GM11168 (cell line): ENCODE measurements at regions not wholly inside any gene's neighbourhood (a gene's known extent, or its start where the extent isn't known, plus 50 kb on each side); places are given as distances from the start of the nearest gene placed in this dataset.

Source experiments
- in situ Hi-C: fragments of 300-500 bp; cut with MboI; formaldehyde crosslinking; loops from one replicate; pipeline ENCODE4 v1.12.0; 2022; ENCODE audit warnings: low sequenced_read_pairs; ENCODE audit not compliant: unreplicated experiment

DNA sequence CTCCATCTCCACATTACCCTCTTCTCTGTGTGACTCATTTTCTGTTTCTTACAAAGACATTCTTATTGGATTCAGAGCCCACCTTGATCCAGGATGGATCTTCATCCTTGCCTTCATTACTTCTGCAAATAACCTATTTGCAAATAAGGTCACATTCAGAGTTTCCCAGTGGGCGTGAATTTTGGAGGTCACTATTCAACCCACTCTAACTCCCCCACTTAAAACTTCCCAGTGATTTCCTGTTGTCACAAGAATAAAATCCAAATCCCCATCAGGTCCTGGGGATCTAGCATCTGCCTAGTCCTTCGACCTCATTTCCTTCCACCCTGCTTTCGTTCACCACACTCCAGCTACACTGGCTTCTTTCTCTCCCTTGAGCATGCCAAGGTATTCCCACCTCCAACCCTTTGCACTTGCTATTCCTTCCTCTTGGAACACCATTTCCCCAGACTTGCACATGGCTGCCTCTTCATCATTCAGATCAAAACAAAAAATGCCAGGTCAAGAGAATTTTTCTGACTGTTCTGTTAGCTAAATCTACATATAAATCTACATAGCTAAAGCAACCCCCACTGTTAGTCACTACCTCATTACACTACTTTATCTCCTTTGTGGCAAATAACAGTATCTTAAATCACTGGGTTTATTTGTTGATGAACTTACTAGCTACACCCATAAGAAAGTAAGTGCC is 187.2 kb downstream of the TOMM20 start:
- in situ Hi-C loops: no loop called here

DNA sequence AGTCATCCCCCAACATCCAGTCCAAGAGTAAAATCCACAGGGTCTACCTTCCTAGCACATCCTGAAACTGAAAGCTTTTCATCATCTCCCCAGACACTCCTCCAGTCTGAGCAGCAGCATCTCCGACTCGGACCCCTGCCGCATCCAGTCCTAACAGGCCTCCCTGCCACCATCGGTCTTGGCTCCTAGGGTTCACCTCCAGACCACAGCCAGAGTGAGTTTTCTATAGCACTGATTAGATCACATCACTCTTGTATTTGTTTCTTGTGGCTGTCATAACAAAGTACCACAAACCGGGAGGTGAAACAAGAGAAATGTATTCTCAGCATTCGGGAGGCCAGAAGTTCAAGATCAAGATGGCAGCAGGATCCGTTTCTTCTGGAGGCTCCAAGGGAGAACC is 187.8 kb downstream of the TOMM20 start:
- in situ Hi-C loops: no loop called here

DNA sequence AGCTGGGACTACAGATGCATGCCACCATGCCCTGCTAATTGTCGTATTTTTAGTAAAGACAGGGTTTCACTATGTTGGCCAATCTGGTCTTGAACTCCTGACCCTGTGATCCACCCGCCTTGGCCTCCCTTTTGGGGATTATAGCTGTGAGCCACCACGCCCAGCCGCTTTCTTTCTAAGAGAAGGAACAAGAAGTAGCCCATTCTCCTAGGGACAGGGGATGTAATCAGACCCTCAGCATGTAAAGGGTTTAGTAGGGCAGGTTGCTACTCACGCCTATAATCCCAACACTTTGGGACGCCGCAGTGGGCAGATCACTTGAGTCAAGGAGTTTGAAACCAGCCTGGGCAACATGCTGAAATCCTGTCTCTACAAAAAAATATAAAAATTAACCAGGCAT is 189.7 kb downstream of the TOMM20 start:
- in situ Hi-C loops: no loop called here

DNA sequence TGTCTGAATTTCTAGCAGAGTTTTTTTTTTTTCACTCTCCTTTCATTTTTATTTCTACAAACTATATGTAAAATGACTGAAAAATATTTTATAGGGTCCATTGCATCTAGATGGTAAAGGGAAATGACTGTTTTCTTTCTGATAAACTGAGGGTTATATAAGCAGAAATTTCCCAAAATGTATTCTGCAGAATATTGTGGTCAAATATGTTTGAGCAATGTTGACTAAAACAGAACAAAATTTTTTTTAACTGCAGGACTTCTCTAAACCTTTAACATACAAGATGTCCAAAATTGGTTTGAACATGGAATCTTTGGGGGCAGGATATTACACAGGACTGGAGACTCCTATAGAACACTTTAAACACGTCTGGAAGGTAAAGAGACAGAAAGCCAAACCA is 190.5 kb downstream of the TOMM20 start:
- in situ Hi-C loops: no loop called here

DNA sequence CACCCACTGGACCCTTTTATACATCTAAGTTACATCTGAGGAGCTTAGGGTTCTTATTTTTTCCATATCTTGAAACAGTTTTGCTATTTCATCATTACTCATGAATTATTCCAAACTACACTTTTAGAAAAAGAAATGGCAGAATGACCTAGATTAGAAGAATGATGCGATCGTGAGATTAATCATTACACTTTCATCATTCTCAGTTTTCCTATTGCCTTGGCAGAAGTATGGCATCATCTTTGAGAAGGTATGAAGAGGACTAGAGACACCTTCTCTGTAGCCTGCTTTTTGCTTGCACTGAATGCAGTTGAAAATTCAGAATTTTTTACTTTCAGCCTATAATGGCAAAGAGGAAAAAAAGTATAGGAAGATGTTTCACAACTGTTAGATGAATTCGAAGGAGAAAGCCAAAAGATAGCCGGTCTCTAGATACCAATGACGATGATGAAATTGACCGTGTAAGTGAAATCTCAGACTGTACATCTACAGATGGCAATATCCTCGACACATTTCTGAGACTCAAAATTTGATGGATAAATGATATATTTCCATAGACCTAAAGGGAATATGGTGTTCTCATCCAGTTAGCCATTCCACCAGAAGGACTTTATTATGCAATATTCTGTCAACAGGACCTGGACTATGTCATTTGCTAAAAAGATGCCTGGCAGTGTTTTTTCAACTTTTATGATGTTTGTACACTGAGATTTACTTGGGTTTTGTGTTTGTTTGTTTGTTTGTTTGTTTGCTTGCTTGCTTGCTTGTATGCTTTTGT is 191.8 kb downstream of the TOMM20 start:
- in situ Hi-C loops: no loop called here

DNA sequence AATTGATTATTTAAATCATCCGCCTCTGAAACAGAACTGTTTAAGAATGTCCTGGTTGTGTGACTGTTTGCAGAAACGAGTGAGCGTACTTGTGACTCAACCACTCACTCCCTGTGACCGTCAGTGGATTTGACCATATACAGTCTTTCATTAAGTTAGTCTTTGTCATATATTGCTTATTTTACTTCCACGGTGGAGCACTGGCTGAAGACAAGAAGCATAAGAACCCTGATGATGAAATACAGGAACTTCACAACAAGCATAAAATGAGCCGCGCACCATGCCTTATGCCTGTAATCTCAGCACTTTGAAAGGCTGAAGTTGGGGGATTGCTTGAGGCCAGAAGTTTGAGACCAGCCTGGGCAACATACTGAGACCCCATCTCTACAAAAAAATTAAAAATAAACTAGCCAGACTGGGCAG is 194.0 kb downstream of the TOMM20 start:
- in situ Hi-C loops: no loop called here

DNA sequence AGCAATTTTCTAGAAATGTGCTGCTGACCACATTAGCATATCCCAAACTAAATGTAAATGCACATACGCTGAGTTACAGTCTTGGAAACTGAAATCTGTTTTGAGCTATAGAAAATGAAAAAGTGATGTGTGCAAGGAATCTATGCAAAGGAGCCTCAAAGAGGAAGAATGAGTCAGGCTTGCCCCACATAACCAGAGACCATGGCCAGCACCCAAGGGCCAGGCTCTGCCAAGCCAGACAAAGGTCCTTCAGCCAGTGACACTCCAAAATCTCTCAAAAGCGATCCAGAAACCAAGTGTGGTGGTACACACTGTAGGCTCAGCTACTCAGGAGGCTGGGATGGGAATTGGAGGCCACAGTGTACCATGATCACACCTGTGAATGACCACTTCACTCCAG is 195.2 kb downstream of the TOMM20 start:
- in situ Hi-C loops: no loop called here

DNA sequence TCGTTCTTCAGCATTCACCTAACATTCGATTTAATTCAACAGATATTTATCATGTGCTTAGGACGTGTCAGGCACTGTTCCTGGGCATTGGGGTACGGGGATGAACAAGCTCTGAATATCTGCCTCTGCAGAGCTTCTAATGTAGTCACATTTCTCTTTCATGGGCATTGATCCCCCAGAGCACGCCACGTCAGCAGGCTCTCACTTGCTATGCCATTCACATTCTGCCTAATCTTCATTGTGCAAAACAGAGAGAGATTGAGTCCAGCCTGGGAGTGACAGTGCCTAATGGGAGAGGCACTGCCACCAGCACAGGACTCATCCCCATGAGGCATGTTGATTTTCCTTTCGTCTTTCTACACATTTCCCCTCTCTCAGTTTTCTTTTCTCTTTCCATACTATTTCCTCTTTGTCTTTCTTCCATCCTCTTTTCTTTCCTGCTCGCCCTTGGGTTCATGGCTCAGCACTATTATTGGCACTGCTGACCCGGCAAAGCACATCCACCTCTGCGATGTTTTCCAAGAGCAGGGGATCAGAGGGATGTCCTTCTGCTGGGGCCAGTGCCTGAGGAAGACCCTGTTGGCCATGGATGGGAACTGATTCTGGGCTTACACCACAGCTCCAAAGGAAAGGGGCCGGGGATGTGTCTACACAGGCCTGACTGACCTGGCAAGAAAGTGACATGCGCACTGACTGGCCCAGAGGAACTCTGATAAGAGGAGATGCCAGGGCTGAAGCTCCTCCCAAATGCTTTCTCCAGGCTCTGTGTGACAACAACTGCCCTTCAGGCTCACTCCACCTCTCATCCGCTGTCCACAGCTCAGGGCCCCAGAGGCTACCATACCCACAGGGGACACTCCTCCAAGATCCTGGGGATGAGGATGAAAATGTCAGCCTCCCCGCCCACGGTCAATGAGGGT is 195.9 kb downstream of the TOMM20 start:
- in situ Hi-C loops: no loop called here

DNA sequence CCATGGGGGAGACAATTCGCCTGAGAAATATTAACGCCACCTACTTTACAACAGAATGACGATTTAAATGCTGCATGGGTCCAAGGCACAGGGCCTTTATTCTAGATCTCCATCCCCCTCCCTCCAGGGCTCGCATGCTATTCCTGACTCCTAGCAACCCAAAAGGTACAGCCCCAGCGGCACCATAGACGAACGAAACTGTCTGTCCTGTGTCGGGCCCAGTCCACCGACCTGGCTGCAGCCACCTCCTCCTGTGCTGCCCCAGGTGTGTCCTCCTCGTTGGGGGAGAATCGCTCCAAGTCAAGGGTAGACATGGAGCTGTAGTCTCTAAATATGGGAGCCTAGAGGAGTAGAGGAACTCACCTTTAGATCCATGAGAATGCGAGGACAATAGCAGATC is 196.5 kb downstream of the TOMM20 start:
- in situ Hi-C loops: no loop called here

DNA sequence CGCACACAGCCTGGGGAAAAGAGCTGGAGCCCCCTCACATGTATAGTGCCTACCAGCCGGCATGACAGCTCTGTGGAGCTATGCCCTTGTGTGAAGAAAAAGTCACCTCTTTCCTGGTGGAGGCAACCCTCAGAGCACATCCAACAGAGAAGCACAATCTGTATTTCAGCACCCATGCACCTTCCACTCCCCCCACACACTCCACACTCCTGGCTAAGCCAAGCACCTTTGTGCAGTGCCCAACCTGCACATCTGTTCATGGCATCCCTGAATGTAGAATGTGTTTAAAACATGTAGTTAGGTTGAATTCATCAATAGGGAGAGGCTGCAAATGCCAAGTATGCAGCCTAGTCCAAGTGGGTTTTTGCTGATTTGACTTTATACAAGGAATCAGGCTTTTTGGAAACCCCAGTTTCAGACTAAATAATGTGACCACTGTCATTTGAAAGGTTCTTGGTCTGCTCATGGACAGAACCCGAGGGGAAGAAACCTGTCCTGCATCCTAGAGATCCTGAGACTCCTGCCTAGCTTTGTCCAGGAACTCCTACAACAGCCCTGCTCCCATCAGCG is 197.1 kb downstream of the TOMM20 start:
- in situ Hi-C loops: no loop called here

DNA sequence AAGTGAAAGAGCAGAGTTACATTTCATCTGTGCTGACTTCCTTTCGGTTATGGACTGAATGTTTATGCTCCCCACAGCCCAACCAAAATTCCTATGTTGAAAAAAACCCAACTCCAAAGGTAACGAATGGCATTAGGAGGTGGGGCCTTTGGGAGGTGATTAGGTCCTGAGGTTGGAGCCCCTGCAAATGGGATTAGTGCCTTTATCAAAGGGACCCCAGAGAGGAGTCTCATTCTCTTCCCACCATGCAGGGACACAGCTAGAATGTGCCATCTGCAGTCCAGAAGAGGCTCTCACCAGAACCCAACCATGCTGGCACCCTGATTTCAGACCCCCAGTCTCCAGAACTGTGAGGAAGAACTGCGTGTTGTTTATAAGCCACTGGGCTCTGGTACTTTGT is 199.3 kb downstream of the TOMM20 start:
- in situ Hi-C loops: no loop called here

DNA sequence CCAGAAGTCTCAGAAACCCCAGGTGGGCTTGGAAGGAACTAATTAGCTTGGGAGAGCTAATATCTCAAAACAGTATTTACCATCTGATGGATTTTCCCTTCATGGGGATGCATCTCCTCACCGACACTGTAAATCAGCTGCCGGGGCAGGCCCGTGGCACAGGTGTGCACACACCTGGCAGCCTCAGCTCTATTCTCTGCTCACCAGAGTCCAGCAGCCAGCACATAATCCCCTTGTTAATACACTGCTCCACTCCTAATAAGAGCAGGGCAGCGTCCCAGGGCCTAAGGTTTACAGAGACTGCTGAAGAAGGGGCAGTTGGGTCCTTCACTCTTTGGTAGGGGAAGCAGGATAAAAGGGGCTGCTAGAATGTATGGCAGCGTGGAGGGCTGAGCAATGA is 200.0 kb downstream of the TOMM20 start:
- in situ Hi-C loops: no loop called here

DNA sequence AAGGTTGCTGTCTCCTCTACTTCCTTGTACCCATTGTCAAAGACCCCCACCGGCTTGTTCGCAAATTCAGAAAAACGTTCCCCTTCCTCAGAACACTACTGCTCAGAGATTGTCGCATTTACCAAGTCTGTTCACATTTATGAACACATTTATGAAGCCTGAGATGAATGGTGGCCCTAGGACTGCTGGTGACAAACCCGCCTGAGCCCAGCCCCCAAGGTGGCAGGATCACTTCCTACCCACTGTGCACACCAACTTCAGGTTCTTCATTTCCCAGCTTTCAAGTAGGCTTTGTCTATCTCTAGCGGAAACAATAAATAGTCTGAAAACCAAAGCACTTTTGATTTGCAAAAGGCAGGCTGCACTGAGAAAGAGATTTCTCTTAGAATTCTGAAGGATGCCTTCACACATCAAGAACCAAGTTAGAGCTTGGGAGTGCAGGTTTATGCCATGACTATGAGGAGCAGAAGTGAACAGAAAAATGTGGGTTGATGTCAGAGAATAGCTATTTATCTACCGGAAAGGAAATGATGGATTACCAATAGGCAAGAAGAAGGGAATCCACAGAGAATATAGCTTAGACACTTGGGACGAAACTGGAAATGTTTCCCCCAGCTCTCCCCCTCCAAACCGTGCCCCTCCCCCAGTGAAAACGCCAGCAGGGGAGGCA is 200.5 kb downstream of the TOMM20 start:
- in situ Hi-C loops: no loop called here

DNA sequence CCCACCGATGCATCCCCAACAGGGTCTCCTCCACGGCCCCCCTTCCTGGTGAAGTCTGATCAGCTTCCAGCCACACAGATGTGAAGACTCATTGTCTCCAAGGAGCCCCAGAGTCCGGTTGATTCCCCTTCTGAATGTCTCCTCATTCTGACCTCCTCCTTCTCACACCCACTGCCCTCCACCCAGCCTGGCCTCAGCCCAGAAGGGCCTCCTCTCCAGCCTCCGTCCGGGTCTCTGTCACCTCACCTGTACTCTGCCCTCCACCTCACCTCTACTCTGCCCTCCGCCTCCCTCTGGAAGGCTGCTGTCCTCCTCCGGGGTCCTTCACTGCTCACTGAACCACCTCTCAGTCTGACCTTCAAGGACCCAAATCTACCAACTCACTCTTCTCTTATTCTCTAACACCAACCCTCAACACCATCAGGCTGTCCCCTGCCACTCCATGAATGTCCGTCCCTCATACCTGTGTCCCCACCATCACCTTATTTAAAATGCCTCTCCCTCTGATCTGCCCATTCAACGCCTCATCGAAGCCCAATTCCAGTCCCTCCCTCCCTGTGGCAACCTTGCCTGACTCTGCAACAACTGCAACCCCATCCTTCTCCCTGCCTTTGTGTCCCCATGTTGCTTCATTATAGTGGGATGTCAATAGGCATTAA is 201.2 kb downstream of the TOMM20 start:
- in situ Hi-C loops: no loop called here

DNA sequence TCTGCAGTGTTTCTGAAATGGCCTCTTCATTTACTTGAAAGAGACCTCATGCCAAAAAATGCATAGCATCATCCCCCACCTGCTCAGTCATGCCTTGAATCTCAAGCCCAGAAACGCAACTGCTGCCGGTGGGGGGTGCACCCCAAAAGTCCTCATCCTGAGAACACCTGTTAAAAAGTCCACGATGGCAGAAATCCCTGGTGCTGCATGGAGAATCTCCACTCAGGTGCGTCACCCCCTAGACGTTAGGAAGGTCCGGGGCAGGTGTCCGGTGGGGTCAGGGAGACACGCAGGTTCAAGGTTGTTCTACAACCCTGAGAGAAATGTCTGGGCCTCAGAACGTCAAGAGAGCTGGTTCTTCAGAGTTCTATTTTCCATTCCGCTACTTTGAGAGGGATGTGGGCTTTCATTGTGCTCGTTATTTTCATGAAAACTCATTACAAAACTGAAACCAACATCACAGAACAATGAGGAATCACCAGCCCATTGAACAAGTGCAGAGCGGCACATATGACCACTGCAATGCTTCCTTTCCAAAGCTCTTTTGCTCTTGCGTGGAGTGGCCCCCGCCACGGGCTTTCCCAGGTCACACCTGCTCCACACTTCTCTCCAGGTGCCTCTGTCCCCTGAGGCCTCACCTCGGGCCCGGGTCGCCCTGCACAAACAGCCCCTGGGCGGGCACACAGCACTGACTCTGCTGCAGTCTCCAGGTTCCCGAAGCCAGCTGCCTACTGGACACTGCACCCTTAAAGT is 201.9 kb downstream of the TOMM20 start:
- in situ Hi-C loops: no loop called here

DNA sequence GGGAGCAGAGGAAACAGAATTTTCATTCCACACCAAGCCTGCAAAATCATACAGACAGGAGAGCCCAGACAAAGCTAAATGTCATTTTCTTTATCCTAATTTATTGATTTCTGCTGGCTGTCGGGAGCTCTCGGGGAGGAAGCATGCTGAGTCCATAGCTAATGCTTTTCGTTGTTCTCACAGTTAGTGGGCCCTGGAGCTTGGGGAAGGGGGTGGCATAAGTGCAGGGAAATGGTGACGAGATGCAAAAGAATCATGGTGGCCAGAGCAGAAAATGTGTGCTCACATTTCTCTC is 202.4 kb downstream of the TOMM20 start:
- in situ Hi-C loops: no loop called here

DNA sequence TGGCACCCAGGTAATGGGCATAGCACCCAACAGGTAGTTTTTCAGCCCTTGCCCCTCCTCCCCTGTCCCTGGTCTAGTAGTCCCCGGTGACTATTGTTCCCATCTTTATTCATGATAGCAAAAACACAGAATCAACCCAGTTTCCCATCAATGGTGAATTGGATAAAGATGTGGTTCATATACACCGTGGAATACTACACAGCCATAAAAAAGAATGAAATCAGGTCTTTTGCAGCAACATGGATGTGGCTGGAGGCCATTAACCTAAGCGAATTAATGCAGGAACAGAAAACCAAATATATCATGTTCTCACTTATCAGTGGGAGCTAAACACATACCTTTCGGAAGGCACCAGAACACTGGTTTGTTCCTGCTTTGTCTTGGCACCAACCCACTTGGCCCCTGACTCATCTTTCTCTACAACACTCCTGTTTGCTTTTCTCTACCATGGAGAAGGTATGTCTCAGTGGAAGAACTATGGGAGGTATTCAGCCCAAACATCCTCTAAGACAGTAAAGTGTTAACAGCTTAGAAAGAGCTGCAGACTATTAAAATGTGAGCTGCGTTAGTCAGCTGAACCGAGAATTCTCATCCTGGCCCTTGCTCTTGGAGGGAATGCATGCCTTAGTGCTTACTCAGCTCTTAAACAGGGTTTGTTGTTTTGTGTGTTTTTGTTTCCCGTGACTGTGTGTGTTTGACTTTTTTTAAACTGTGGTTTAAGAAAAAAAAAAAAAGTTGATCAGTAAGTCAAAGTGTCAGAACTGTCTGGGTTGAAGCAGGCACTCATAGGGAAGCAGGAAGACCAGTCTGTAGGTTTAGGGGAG is 203.0 kb downstream of the TOMM20 start:
- in situ Hi-C loops: no loop called here
